ENCODE measurements at regions not wholly inside any gene's neighbourhood (a gene's known extent, or its start where the extent isn't known, plus 50 kb on each side); places are given as distances from the start of the nearest gene placed in this dataset.

- Histone ChIP-seq H3K4me3 (ENCODE audit: low read depth in 1 of 2, low read length in 2 of 2) (no peak overlapping the region), H3K4me2 (ENCODE audit: insufficient read depth, low read length) (no peak overlapping the region)
Observed at GRCh38 chr5:158458086-158458485, 599.1 kb upstream of the CLINT1 start.

GRCh38 chr5:158456756-158457155 lies 597.8 kb upstream of the CLINT1 start:
- Histone ChIP-seq H4K20me1 (ENCODE audit: insufficient read depth, low read length) (no peaks in the 10 kb centered on the region), H2AFZ (ENCODE audit: low read depth, low read length) (no peak overlapping the region), H3K79me2 (ENCODE audit: insufficient read depth, low read length) (no peaks in the 10 kb centered on the region), H3K4me1 (ENCODE audit: insufficient read depth, low read length) (no peaks in the 10 kb centered on the region), H3K9me3 (ENCODE audit: insufficient read depth, low read length, severe bottlenecking) (peaks cover 2% of the 10 kb centered on the region), H3K4me3 (ENCODE audit: low read depth in 1 of 2, low read length in 2 of 2) (no peak overlapping the region), H3K4me2 (ENCODE audit: insufficient read depth, low read length) (no peak overlapping the region), H3K27ac (ENCODE audit: low read length) (no peak overlapping the region), H3K27me3 (ENCODE audit: insufficient read depth, low read length, poor library complexity) (no peaks in the 10 kb centered on the region), H3K9ac (ENCODE audit: low read depth, low read length) (no peak overlapping the region), H3K36me3 (ENCODE audit: insufficient read depth, low read length) (no peaks in the 10 kb centered on the region)
- TF ChIP-seq EZH2 (IDR thresholded peaks at IDR 0.05; ENCODE audit: borderline replicate concordance, low read depth, low read length, severe bottlenecking) (no peak), CTCF (IDR thresholded peaks at IDR 0.05; ENCODE audit: borderline replicate concordance, extremely low read depth, low read length, poor library complexity, severe bottlenecking) (no peak)
- no peak for DNase-seq
- no peak for ATAC-seq (ENCODE audit: insufficient read depth, low read depth)

More at GRCh38 chr5:158458086-158458485, 599.1 kb upstream of the CLINT1 start:
- H2AFZ ChIP-seq (ENCODE audit: low read depth, low read length): no peak overlapping the region
- no peak overlapping the region for H3K27ac ChIP-seq (ENCODE audit: low read length)
- H3K27me3 ChIP-seq (ENCODE audit: insufficient read depth, low read length, poor library complexity): no peaks in the 10 kb centered on the region
- ATAC-seq (ENCODE audit: insufficient read depth, low read depth): no peak
- H4K20me1 ChIP-seq (ENCODE audit: insufficient read depth, low read length): no peaks in the 10 kb centered on the region
- no peak for DNase-seq
- H3K9me3 ChIP-seq (ENCODE audit: insufficient read depth, low read length, severe bottlenecking): peaks cover 2% of the 10 kb centered on the region
- no peak for TF ChIP-seq CTCF (IDR thresholded peaks at IDR 0.05; ENCODE audit: borderline replicate concordance, extremely low read depth, low read length, poor library complexity, severe bottlenecking)
- no peak for TF ChIP-seq EZH2 (IDR thresholded peaks at IDR 0.05; ENCODE audit: borderline replicate concordance, low read depth, low read length, severe bottlenecking)
- no peaks in the 10 kb centered on the region for H3K79me2 ChIP-seq (ENCODE audit: insufficient read depth, low read length)
- no peak overlapping the region for H3K9ac ChIP-seq (ENCODE audit: low read depth, low read length)
- no peaks in the 10 kb centered on the region for H3K4me1 ChIP-seq (ENCODE audit: insufficient read depth, low read length)
- H3K36me3 ChIP-seq (ENCODE audit: insufficient read depth, low read length): no peaks in the 10 kb centered on the region

- H3K4me3 ChIP-seq (ENCODE audit: low read depth in 1 of 2, low read length in 2 of 2): no peak overlapping the region
- no peak overlapping the region for H3K9ac ChIP-seq (ENCODE audit: low read depth, low read length)
- no peaks in the 10 kb centered on the region for H3K79me2 ChIP-seq (ENCODE audit: insufficient read depth, low read length)
- ATAC-seq (ENCODE audit: insufficient read depth, low read depth) (no peak), DNase-seq (no peak)
- no peaks in the 10 kb centered on the region for H3K27me3 ChIP-seq (ENCODE audit: insufficient read depth, low read length, poor library complexity)
- H3K9me3 ChIP-seq (ENCODE audit: insufficient read depth, low read length, severe bottlenecking): peaks cover 2% of the 10 kb centered on the region
- TF ChIP-seq EZH2 (IDR thresholded peaks at IDR 0.05; ENCODE audit: borderline replicate concordance, low read depth, low read length, severe bottlenecking) (no peak), CTCF (IDR thresholded peaks at IDR 0.05; ENCODE audit: borderline replicate concordance, extremely low read depth, low read length, poor library complexity, severe bottlenecking) (no peak)
- no peaks in the 10 kb centered on the region for H3K36me3 ChIP-seq (ENCODE audit: insufficient read depth, low read length)
- no peaks in the 10 kb centered on the region for H4K20me1 ChIP-seq (ENCODE audit: insufficient read depth, low read length)
- no peaks in the 10 kb centered on the region for H3K4me1 ChIP-seq (ENCODE audit: insufficient read depth, low read length)
- no peak overlapping the region for H3K4me2 ChIP-seq (ENCODE audit: insufficient read depth, low read length)
- no peak overlapping the region for H2AFZ ChIP-seq (ENCODE audit: low read depth, low read length)
- no peak overlapping the region for H3K27ac ChIP-seq (ENCODE audit: low read length)
Observed at GRCh38 chr5:158456241-158456640, 597.3 kb upstream of the CLINT1 start.
